ENCODE measurements at regions not wholly inside any gene's neighbourhood (a gene's known extent, or its start where the extent isn't known, plus 50 kb on each side); places are given as distances from the start of the nearest gene placed in this dataset.

DNA sequence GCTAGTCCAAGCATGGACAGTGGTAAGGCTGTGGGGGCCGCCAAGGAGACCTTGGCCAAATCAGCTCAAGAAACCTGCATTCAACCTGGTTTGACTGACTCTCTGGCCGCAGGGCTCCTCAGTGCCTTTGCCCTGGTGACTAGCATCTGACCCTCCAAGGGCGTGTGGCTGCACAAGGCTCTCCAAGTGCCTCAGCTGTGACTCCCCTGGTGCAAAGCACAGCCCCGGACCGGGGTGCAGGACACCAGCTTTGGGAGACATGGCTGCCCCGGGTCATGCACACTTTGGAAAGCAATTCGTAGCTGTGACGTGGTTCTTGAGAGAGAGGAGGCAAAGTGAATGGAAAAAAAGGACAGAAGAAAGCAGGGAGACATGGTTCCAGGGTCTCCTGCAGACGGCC, 245.2 kb upstream of the IRX2 start:
- H3K4me2 ChIP-seq (ENCODE audit: insufficient read depth, low read length): no peak overlapping the region
- H3K9me3 ChIP-seq (replicated peaks; ENCODE audit: control insufficient read depth, insufficient read depth, low read depth, low read length): no peaks in the 10 kb centered on the region
- POLR2A ChIA-PET: interaction anchor here (1.1 kb wide), 1 partner anchor 17 kb away, joined by 3 read pairs; no protein-coding TSS in a partner anchor
- no peaks in the 10 kb centered on the region for H3K4me1 ChIP-seq (replicated peaks in 1 of 2; ENCODE audit: control insufficient read depth in 2 of 2, insufficient read depth in 2 of 2, low read length in 2 of 2)
- H3K9ac ChIP-seq (ENCODE audit: insufficient read depth in 1 of 2, low read depth in 2 of 2, low read length in 2 of 2): no peak overlapping the region
- CTCF ChIA-PET (ENCODE audit: low intra/inter-chr PET ratio): no interaction called here
- ATAC-seq (no peak), DNase-seq (ENCODE audit: extremely low read depth in 1 of 4, low spot score in 3 of 4) (no peak), FAIRE-seq (no peak)
- peaks cover 15 to 48% of the 10 kb centered on the region in 2 experiments; a peak in 3 of 5 replicates for H3K27me3 ChIP-seq (ENCODE audit: control insufficient read depth in 2 of 2, insufficient read depth in 2 of 2, low read length in 2 of 2)
- no peak overlapping the region for H3K27ac ChIP-seq (ENCODE audit: extremely low read depth, low read depth, low read length)
- H3K79me2 ChIP-seq (ENCODE audit: control insufficient read depth, insufficient read depth, low read length): no peaks in the 10 kb centered on the region
- H4K20me1 ChIP-seq (replicated peaks; ENCODE audit: control insufficient read depth, insufficient read depth, low read length): peaks cover 6% of the 10 kb centered on the region; the same call in 1 of the 2 replicates
- H3K9me1 ChIP-seq (ENCODE audit: control insufficient read depth, insufficient read depth, low read length): no peaks in the 10 kb centered on the region
- H3K4me3 ChIP-seq: no peak overlapping the region
- WGBS (ENCODE audit: insufficient coverage, low coverage, missing lambda C conversion rate): 0% methylated on average over 8 of the region's 9 CpGs
- intact Hi-C loops (cut with micrococcal nuclease): no loop called here
- H2AFZ ChIP-seq (ENCODE audit: low read depth, low read length): no peak overlapping the region
- BruUV-seq (replicated peaks): no TSS peak
- in situ Hi-C loops (cut with MboI): no loop called here
- TF ChIP-seq PML (IDR thresholded peaks at IDR 0.05; ENCODE audit: low read length): no peak
- no peak for TF ChIP-seq TCF7L2 (IDR thresholded peaks at IDR 0.05; ENCODE audit: low read depth, low read length)
- no peak for TF ChIP-seq TCF7 (IDR thresholded peaks at IDR 0.05; ENCODE audit: borderline replicate concordance)
- TF ChIP-seq ZNF239 (CRISPR knock-in tag; IDR thresholded peaks at IDR 0.05): no peak
- TF ChIP-seq, protein P1, sequence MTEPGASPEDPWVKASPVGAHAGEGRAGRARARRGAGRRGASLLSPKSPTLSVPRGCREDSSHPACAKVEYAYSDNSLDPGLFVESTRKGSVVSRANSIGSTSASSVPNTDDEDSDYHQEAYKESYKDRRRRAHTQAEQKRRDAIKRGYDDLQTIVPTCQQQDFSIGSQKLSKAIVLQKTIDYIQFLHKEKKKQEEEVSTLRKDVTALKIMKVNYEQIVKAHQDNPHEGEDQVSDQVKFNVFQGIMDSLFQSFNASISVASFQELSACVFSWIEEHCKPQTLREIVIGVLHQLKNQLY (CRISPR knock-in tag; conservative IDR thresholded peaks at IDR 0.05): no peak
- TF ChIP-seq, protein P2, sequence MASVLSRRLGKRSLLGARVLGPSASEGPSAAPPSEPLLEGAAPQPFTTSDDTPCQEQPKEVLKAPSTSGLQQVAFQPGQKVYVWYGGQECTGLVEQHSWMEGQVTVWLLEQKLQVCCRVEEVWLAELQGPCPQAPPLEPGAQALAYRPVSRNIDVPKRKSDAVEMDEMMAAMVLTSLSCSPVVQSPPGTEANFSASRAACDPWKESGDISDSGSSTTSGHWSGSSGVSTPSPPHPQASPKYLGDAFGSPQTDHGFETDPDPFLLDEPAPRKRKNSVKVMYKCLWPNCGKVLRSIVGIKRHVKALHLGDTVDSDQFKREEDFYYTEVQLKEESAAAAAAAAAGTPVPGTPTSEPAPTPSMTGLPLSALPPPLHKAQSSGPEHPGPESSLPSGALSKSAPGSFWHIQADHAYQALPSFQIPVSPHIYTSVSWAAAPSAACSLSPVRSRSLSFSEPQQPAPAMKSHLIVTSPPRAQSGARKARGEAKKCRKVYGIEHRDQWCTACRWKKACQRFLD (CRISPR knock-in tag; IDR thresholded peaks at IDR 0.05): no peak
- TF ChIP-seq ZFP1 (CRISPR knock-in tag; IDR thresholded peaks at IDR 0.05): no peak
- TF ChIP-seq, protein P3, sequence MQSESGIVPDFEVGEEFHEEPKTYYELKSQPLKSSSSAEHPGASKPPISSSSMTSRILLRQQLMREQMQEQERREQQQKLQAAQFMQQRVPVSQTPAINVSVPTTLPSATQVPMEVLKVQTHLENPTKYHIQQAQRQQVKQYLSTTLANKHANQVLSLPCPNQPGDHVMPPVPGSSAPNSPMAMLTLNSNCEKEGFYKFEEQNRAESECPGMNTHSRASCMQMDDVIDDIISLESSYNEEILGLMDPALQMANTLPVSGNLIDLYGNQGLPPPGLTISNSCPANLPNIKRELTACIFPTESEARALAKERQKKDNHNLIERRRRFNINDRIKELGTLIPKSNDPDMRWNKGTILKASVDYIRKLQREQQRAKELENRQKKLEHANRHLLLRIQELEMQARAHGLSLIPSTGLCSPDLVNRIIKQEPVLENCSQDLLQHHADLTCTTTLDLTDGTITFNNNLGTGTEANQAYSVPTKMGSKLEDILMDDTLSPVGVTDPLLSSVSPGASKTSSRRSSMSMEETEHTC (IDR thresholded peaks at IDR 0.05): no peak
- TF ChIP-seq RFX5 (IDR thresholded peaks at IDR 0.05; ENCODE audit: low read depth, low read length): no peak
- TF ChIP-seq ZNF431 (CRISPR knock-in tag; IDR thresholded peaks at IDR 0.05): no peak
- TF ChIP-seq, protein P4, sequence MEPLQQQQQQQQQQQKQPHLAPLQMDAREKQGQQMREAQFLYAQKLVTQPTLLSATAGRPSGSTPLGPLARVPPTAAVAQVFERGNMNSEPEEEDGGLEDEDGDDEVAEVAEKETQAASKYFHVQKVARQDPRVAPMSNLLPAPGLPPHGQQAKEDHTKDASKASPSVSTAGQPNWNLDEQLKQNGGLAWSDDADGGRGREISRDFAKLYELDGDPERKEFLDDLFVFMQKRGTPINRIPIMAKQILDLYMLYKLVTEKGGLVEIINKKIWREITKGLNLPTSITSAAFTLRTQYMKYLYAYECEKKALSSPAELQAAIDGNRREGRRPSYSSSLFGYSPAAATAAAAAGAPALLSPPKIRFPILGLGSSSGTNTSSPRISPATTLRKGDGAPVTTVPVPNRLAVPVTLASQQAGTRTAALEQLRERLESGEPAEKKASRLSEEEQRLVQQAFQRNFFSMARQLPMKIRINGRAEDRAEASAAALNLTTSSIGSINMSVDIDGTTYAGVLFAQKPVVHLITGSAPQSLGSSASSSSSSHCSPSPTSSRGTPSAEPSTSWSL (CRISPR knock-in tag; IDR thresholded peaks at IDR 0.05; ENCODE audit: borderline replicate concordance): no peak
- TF ChIP-seq GABPB1 (CRISPR knock-in tag; IDR thresholded peaks at IDR 0.05): no peak
- no peak for TF ChIP-seq ZNF146 (CRISPR knock-in tag; IDR thresholded peaks at IDR 0.05; ENCODE audit: unreplicated experiment)
- no peak for TF ChIP-seq NELFE (IDR thresholded peaks at IDR 0.05; ENCODE audit: insufficient read depth, insufficient read length)
- no peaks in the 10 kb centered on the region for H3K36me3 ChIP-seq (ENCODE audit: control insufficient read depth, insufficient read depth, low read length)
